ENCODE measurements at regions not wholly inside any gene's neighbourhood (a gene's known extent, or its start where the extent isn't known, plus 50 kb on each side); places are given as distances from the start of the nearest gene placed in this dataset.

DNA sequence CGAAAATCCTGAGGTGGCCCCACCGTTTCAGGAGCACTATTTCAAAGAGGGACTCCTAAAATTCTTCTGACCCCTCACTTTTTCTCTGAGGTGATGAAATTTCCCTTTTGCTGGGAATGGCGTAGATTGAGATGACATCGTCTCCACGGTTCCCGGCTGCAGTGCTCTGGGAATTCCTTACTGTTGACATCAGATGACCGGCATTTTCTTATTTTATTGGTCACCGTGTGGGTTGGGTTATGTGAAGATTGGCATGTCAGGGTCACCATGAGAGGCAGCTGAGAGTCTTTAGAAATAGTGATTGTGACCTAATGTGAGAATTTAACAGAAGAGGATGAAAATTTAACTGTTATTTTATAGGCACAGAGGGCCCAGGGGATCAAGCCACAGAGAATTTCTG lies 356.7 kb downstream of the FGF9 start (continued):
- TF ChIP-seq, protein P1, sequence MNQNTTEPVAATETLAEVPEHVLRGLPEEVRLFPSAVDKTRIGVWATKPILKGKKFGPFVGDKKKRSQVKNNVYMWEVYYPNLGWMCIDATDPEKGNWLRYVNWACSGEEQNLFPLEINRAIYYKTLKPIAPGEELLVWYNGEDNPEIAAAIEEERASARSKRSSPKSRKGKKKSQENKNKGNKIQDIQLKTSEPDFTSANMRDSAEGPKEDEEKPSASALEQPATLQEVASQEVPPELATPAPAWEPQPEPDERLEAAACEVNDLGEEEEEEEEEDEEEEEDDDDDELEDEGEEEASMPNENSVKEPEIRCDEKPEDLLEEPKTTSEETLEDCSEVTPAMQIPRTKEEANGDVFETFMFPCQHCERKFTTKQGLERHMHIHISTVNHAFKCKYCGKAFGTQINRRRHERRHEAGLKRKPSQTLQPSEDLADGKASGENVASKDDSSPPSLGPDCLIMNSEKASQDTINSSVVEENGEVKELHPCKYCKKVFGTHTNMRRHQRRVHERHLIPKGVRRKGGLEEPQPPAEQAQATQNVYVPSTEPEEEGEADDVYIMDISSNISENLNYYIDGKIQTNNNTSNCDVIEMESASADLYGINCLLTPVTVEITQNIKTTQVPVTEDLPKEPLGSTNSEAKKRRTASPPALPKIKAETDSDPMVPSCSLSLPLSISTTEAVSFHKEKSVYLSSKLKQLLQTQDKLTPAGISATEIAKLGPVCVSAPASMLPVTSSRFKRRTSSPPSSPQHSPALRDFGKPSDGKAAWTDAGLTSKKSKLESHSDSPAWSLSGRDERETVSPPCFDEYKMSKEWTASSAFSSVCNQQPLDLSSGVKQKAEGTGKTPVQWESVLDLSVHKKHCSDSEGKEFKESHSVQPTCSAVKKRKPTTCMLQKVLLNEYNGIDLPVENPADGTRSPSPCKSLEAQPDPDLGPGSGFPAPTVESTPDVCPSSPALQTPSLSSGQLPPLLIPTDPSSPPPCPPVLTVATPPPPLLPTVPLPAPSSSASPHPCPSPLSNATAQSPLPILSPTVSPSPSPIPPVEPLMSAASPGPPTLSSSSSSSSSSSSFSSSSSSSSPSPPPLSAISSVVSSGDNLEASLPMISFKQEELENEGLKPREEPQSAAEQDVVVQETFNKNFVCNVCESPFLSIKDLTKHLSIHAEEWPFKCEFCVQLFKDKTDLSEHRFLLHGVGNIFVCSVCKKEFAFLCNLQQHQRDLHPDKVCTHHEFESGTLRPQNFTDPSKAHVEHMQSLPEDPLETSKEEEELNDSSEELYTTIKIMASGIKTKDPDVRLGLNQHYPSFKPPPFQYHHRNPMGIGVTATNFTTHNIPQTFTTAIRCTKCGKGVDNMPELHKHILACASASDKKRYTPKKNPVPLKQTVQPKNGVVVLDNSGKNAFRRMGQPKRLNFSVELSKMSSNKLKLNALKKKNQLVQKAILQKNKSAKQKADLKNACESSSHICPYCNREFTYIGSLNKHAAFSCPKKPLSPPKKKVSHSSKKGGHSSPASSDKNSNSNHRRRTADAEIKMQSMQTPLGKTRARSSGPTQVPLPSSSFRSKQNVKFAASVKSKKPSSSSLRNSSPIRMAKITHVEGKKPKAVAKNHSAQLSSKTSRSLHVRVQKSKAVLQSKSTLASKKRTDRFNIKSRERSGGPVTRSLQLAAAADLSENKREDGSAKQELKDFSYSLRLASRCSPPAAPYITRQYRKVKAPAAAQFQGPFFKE (tag by site-specific recombination; IDR thresholded peaks at IDR 0.05; ENCODE audit: borderline replicate concordance), result no peak
- no peak for TF ChIP-seq ZNF48 (tag by site-specific recombination; IDR thresholded peaks at IDR 0.05)

- H3K27ac ChIP-seq (ENCODE audit: extremely low read depth, low read depth, low read length), result no peak overlapping the region
- TF ChIP-seq, protein P1 (tag by site-specific recombination; IDR thresholded peaks at IDR 0.05; ENCODE audit: borderline replicate concordance), result no peak
- TF ChIP-seq ZNF426 (tag by site-specific recombination; IDR thresholded peaks at IDR 0.05), result no peak
- no peak for TF ChIP-seq ZNF18 (tag by site-specific recombination; IDR thresholded peaks at IDR 0.05)
- no peak for TF ChIP-seq ZNF214 (tag by site-specific recombination; IDR thresholded peaks at IDR 0.05; ENCODE audit: borderline replicate concordance)
- TF ChIP-seq ZNF701 (tag by site-specific recombination; IDR thresholded peaks at IDR 0.05), result no peak
- TF ChIP-seq ZNF626 (tag by site-specific recombination; IDR thresholded peaks at IDR 0.05), result no peak
- TF ChIP-seq ZNF155 (tag by site-specific recombination; IDR thresholded peaks at IDR 0.05), result no peak
- no peak for TF ChIP-seq IKZF3 (tag by site-specific recombination; IDR thresholded peaks at IDR 0.05)
- no peak for TF ChIP-seq ZNF175 (tag by site-specific recombination; IDR thresholded peaks at IDR 0.05)
- TF ChIP-seq, protein P2, sequence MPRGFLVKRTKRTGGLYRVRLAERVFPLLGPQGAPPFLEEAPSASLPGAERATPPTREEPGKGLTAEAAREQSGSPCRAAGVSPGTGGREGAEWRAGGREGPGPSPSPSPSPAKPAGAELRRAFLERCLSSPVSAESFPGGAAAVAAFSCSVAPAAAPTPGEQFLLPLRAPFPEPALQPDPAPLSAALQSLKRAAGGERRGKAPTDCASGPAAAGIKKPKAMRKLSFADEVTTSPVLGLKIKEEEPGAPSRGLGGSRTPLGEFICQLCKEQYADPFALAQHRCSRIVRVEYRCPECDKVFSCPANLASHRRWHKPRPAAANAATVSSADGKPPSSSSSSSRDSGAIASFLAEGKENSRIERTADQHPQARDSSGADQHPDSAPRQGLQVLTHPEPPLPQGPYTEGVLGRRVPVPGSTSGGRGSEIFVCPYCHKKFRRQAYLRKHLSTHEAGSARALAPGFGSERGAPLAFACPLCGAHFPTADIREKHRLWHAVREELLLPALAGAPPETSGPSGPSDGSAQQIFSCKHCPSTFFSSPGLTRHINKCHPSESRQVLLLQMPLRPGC (tag by site-specific recombination; IDR thresholded peaks at IDR 0.05), result no peak
- TF ChIP-seq ZSCAN30 (tag by site-specific recombination; IDR thresholded peaks at IDR 0.05), result no peak
- no peak for TF ChIP-seq AEBP2 (tag by site-specific recombination; IDR thresholded peaks at IDR 0.05; ENCODE audit: borderline replicate concordance)
- TF ChIP-seq PATZ1 (tag by site-specific recombination; IDR thresholded peaks at IDR 0.05), result no peak
- TF ChIP-seq RBAK (tag by site-specific recombination; IDR thresholded peaks at IDR 0.05), result no peak
- ChIA-PET CTCF (interaction anchor here (1.2 kb wide), 1 partner anchor 16 kb away, joined by 4 read pairs; no protein-coding TSS in a partner anchor), POLR2A (no interaction called here)
- no peaks in the 10 kb centered on the region for H3K9me3 ChIP-seq (ENCODE audit: control insufficient read depth, insufficient read depth, low read depth, low read length)
- H3K4me1 ChIP-seq (ENCODE audit: control insufficient read depth, insufficient read depth, low read length), result no peaks in the 10 kb centered on the region
- no peak overlapping the region for H3K4me3 ChIP-seq (ENCODE audit: low read depth, low read length)
- H3K36me3 ChIP-seq (ENCODE audit: control insufficient read depth in 2 of 2, insufficient read depth in 1 of 2, low read length in 2 of 2), result no peaks in the 10 kb centered on the region
Measured at GRCh38 chr13:22028831-22029230, 358.0 kb downstream of the FGF9 start.
